SK-N-SH treated with all-trans-retinoic acid at 6 μM for 48 hours (cell line): ENCODE measurements at regions not wholly inside any gene's neighbourhood (a gene's known extent, or its start where the extent isn't known, plus 50 kb on each side); places are given as distances from the start of the nearest gene placed in this dataset.

Source experiments
- ATAC-seq: fragments of 200-7000 bp; cut with Tn5 transposase; 3 replicates; pipeline ENCODE4 v1.9.1; 2020; ENCODE audit warnings: mild to moderate bottlenecking, moderate library complexity
- ARNTL ChIP-seq: fragments of 450-650 bp; formaldehyde crosslinking; IDR thresholded peaks from 2 replicates; pipeline ENCODE4 v1.5.0; 2020; ENCODE audit warnings: low read depth, mild to moderate bottlenecking, moderate library complexity, borderline replicate concordance
- BACH2 ChIP-seq: fragments of 250-450 bp; sonication (Bioruptor Pico); IDR thresholded peaks from 2 replicates; pipeline ENCODE4 v1.9.0; 2021; ENCODE audit warnings: mild to moderate bottlenecking, borderline replicate concordance
- ESRRG ChIP-seq: fragments of 250-450 bp; sonication (Bioruptor Pico); IDR thresholded peaks from 2 replicates; pipeline ENCODE4 v1.6.1; 2021; ENCODE audit warnings: mild to moderate bottlenecking
- GLIS3 ChIP-seq: fragments of 250-450 bp; sonication (Bioruptor Pico); IDR thresholded peaks from 2 replicates; pipeline ENCODE4 v1.5.0; 2020; ENCODE audit warnings: mild to moderate bottlenecking, moderate library complexity
- ISL1 ChIP-seq: fragments of 250-450 bp; sonication (Bioruptor Pico); IDR thresholded peaks from 2 replicates; pipeline ENCODE4 v2.1.2; 2022; ENCODE audit warnings: mild to moderate bottlenecking, moderate library complexity
- PPARA ChIP-seq: fragments of 250-450 bp; sonication (Bioruptor Pico); IDR thresholded peaks from 2 replicates; pipeline ENCODE4 v1.5.0; 2020; ENCODE audit warnings: mild to moderate bottlenecking, borderline replicate concordance
- RARB ChIP-seq: fragments of 250-450 bp; sonication (Bioruptor Pico); IDR thresholded peaks from 2 replicates; pipeline ENCODE4 v1.8.0; 2021; ENCODE audit warnings: mild to moderate bottlenecking, moderate library complexity
- SNAI2 ChIP-seq: fragments of 250-450 bp; sonication (Bioruptor Pico); IDR thresholded peaks from 2 replicates; pipeline ENCODE4 v1.5.0; 2020; ENCODE audit warnings: mild to moderate bottlenecking, moderate library complexity
- TCF4 ChIP-seq: fragments of 250-450 bp; sonication (Bioruptor Pico); IDR thresholded peaks from 2 replicates; pipeline ENCODE4 v1.8.0; 2021; ENCODE audit warnings: mild to moderate bottlenecking, moderate library complexity, borderline replicate concordance
- TOX ChIP-seq: fragments of 250-450 bp; sonication (Bioruptor Pico); IDR thresholded peaks from 2 replicates; pipeline ENCODE4 v1.8.0; 2021; ENCODE audit warnings: mild to moderate bottlenecking, moderate library complexity, borderline replicate concordance
- TSHZ2 ChIP-seq: fragments of 250-450 bp; sonication (Bioruptor Pico); IDR thresholded peaks from 2 replicates; pipeline ENCODE4 v1.5.0; 2020; ENCODE audit warnings: mild to moderate bottlenecking, moderate library complexity
- ZC3H10 ChIP-seq: fragments of 250-450 bp; sonication (Bioruptor Pico); IDR thresholded peaks from 2 replicates; pipeline ENCODE4 v1.5.1; 2021; ENCODE audit warnings: mild to moderate bottlenecking, moderate library complexity
- ZFP3 ChIP-seq: fragments of 250-450 bp; sonication (Bioruptor Pico); IDR thresholded peaks from 2 replicates; pipeline ENCODE4 v1.5.0; 2020; ENCODE audit warnings: mild to moderate bottlenecking, moderate library complexity
- ZFP30 ChIP-seq: fragments of 450-650 bp; formaldehyde crosslinking; IDR thresholded peaks from 2 replicates; pipeline ENCODE4 v1.5.0; 2022; ENCODE audit warnings: mild to moderate bottlenecking, moderate library complexity
- ZNF70 ChIP-seq: fragments of 450-650 bp; formaldehyde crosslinking; IDR thresholded peaks from 2 replicates; pipeline ENCODE4 v1.5.0; 2020; ENCODE audit warnings: mild to moderate bottlenecking, moderate library complexity
- ZNF8 ChIP-seq: fragments of 450-650 bp; formaldehyde crosslinking; IDR thresholded peaks from 2 replicates; pipeline ENCODE4 v1.5.0; 2020; ENCODE audit warnings: mild to moderate bottlenecking, moderate library complexity
- TF ChIP-seq, protein P1 (sequence below): fragments of 250-450 bp; sonication (Bioruptor Pico); IDR thresholded peaks from 2 replicates; pipeline ENCODE4 v1.5.1; 2020; ENCODE audit warnings: low read depth, mild to moderate bottlenecking, moderate library complexity
- TF ChIP-seq, protein P2 (sequence below): fragments of 250-450 bp; sonication (Bioruptor Pico); IDR thresholded peaks from 2 replicates; pipeline ENCODE4 v1.8.0; 2021; ENCODE audit warnings: low read depth, mild to moderate bottlenecking, moderate library complexity, borderline replicate concordance
- TF ChIP-seq, protein P3 (sequence below): fragments of 250-450 bp; sonication (Bioruptor Pico); IDR thresholded peaks from 2 replicates; pipeline ENCODE4 v1.8.0; 2020; ENCODE audit warnings: mild to moderate bottlenecking, moderate library complexity, borderline replicate concordance

DNA sequence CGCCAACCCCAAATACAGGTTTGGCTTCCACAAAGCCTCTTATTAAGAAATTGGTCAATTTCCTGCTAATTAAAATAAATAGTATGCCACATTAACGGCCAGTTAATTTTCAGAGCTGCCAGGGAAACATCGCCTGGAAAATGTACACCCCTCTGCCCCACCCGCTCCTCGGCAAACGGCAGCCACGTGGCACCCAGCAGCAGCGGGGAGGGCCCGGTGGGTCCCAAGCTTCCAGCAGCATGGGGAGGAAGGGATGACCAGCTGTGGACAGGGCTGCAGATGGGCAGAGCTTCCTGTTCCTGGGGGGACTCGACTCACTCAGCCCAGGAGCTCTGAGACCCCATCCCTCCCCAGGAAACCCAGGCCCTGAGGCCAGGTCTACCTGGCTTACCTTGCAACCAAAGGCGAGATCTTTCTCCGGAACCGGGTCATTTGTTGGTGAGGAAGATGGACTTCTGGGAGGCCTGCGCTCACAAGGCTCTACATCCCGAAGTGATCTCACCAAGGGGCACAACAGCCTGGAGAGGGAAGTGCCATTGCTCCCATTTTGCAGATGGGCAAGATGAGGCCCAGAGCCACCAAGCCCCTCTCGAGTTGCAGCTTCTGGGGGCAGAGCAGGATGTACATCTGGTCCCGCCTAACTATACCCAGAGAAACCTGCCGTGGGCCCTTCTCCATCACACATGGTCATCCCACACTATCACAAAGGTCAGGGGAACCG, 68.3 kb downstream of the IGLL1 start:
- TF ChIP-seq, protein P1, sequence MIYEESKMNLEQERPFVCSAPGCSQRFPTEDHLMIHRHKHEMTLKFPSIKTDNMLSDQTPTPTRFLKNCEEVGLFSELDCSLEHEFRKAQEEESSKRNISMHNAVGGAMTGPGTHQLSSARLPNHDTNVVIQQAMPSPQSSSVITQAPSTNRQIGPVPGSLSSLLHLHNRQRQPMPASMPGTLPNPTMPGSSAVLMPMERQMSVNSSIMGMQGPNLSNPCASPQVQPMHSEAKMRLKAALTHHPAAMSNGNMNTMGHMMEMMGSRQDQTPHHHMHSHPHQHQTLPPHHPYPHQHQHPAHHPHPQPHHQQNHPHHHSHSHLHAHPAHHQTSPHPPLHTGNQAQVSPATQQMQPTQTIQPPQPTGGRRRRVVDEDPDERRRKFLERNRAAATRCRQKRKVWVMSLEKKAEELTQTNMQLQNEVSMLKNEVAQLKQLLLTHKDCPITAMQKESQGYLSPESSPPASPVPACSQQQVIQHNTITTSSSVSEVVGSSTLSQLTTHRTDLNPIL (CRISPR knock-in tag), result no peak
- TF ChIP-seq ZNF70 (CRISPR knock-in tag) (no peak), TOX (CRISPR knock-in tag) (no peak)
- ATAC-seq, result no peak

DNA sequence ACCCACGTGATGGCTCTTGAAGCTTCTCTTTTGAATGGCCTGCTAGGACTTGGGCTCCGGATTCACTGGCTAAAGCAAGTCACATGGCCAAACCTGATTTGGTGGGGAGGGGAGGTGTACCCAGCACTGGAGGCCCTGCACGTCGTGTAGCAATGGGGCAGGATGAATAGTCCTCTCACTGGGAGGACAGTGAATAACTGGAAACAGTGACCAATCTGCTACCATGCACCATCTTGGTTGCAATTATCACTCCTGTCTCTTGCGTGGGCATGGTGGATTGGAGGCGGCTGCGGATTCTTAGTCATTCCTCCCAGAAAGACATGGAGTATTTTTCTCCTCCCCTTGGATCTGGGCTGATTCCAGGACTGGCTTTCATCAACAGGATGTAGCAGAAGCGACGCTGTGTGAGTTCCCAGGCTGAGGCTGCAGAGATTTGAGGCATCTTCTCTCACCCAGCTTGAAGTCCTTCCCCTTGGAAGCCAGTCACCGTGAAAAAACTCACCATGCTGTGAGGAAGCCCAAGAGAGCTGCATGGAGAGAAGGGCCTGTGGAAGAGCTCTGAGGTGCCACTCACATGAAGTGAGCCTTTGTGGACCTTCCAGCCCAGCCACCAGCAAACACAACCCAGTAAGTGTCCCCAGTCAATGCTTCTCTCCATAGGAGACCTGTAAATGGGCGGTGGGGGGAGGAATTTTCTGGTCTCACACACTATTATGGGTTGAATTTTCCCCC, 70.4 kb downstream of the IGLL1 start:
- no peak for ATAC-seq
- TF ChIP-seq ZC3H10 (CRISPR knock-in tag) (no peak), TOX (CRISPR knock-in tag) (no peak)

DNA sequence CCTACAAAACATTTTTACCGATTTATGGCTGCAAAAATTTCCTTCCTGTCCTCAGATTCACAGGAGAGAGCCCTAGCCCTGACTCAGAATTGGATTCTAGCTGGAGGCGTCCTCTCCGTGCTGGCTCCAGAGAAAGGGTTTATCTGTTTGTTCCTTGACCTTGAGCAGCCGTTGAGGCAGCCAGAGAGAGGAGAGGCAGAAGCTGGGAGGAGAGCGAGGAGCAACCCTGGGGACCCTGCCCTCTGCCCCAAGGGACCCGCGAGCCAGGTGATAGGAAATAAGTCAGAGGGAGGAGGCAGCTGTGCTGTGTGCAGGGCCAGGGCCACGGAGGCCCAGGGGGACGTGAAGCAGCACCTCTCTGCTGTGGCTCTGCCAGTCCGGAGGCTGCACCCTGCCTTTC, 75.6 kb downstream of the IGLL1 start:
- ATAC-seq, result no peak
- TF ChIP-seq ZNF70 (CRISPR knock-in tag), result no peak
- no peak for TF ChIP-seq BACH2 (CRISPR knock-in tag)
- no peak for TF ChIP-seq TCF4 (CRISPR knock-in tag)
- TF ChIP-seq ZC3H10 (CRISPR knock-in tag), result no peak
- no peak for TF ChIP-seq TSHZ2
- no peak for TF ChIP-seq ARNTL (CRISPR knock-in tag)
- TF ChIP-seq ZNF8 (CRISPR knock-in tag), result no peak
- no peak for TF ChIP-seq SNAI2 (CRISPR knock-in tag)
- TF ChIP-seq TOX (CRISPR knock-in tag), result no peak
- no peak for TF ChIP-seq ZFP30 (CRISPR knock-in tag)
- TF ChIP-seq, protein P1 (CRISPR knock-in tag), result no peak
- no peak for TF ChIP-seq ISL1 (CRISPR knock-in tag)
- TF ChIP-seq ESRRG (CRISPR knock-in tag), result no peak
- no peak for TF ChIP-seq RARB (CRISPR knock-in tag)
- no peak for TF ChIP-seq GLIS3 (CRISPR knock-in tag)

DNA sequence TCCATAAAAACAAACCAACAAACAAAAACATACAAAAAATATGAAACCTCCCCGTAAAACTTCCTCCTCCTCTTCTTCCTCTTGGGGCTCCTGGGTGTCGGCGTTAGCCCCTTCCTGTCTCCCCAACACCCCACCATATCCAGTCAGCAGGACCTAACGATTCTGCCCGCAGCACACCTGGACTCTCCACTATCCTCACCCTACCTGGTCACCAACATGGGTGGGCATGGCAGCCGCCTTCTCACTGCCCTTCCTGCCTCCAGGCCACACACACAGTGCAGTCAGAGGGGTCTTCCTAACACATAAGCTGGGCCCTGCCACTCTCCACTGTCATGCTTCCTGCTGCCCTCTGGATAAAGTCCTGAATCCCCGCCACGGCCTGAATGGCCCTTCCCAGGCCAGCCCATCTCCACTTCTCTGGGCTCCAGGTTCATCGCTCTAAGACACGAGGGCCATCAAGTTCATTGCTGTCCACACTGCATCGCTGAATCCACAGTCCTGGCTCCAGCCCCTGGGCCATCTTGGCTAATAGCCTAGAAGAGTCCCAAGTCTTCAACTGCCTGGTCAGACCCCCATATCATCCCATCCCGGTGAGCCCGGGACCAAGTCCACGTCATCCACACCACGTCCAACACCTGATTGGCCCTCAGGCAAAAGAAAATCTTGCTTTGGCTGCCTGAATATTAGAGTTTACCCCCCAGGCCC, 76.2 kb downstream of the IGLL1 start:
- no peak for ATAC-seq
- no peak for TF ChIP-seq ISL1 (CRISPR knock-in tag)

DNA sequence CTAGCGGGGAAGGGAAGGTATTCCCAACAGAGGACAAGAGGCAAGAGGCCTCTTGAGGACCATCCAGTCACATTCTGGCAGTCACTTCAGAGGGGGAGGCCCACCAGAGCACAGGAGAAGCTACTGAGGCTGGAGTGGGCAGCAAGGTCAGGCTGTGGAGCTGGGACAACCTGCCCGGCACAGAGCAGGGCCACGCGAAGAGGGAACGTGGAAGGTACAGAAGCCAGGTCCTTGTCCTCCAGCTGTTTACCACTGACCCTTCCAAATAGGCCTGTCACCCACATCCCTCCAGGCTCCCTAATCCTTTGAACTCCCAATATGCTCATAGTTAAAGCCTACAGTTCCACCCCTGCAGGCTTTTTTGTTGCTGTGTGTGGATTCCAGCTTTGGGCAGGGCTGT, 76.9 kb downstream of the IGLL1 start:
- TF ChIP-seq, protein P2, sequence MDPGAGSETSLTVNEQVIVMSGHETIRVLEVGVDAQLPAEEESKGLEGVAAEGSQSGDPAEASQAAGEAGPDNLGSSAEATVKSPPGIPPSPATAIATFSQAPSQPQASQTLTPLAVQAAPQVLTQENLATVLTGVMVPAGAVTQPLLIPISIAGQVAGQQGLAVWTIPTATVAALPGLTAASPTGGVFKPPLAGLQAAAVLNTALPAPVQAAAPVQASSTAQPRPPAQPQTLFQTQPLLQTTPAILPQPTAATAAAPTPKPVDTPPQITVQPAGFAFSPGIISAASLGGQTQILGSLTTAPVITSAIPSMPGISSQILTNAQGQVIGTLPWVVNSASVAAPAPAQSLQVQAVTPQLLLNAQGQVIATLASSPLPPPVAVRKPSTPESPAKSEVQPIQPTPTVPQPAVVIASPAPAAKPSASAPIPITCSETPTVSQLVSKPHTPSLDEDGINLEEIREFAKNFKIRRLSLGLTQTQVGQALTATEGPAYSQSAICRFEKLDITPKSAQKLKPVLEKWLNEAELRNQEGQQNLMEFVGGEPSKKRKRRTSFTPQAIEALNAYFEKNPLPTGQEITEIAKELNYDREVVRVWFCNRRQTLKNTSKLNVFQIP, result no peak
- TF ChIP-seq PPARA, result no peak
- no peak for TF ChIP-seq ZFP30 (CRISPR knock-in tag)
- no peak for TF ChIP-seq TCF4 (CRISPR knock-in tag)
- TF ChIP-seq, protein P3, sequence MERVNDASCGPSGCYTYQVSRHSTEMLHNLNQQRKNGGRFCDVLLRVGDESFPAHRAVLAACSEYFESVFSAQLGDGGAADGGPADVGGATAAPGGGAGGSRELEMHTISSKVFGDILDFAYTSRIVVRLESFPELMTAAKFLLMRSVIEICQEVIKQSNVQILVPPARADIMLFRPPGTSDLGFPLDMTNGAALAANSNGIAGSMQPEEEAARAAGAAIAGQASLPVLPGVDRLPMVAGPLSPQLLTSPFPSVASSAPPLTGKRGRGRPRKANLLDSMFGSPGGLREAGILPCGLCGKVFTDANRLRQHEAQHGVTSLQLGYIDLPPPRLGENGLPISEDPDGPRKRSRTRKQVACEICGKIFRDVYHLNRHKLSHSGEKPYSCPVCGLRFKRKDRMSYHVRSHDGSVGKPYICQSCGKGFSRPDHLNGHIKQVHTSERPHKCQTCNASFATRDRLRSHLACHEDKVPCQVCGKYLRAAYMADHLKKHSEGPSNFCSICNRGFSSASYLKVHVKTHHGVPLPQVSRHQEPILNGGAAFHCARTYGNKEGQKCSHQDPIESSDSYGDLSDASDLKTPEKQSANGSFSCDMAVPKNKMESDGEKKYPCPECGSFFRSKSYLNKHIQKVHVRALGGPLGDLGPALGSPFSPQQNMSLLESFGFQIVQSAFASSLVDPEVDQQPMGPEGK (CRISPR knock-in tag), result no peak
- TF ChIP-seq TSHZ2, result no peak
- TF ChIP-seq TOX (CRISPR knock-in tag), result no peak
- TF ChIP-seq ZFP3, result no peak
- TF ChIP-seq ZNF70 (CRISPR knock-in tag), result no peak
- no peak for TF ChIP-seq ESRRG (CRISPR knock-in tag)
- no peak for TF ChIP-seq ISL1 (CRISPR knock-in tag)
- TF ChIP-seq GLIS3 (CRISPR knock-in tag), result no peak
- no peak for ATAC-seq
